NCI-H460 (cell line): ENCODE measurements at regions not wholly inside any gene's neighbourhood (a gene's known extent, or its start where the extent isn't known, plus 50 kb on each side); places are given as distances from the start of the nearest gene placed in this dataset.
A peak's percentile ranks its signal among the peaks of the same experiment; 100 is the strongest.

Experiments used
- DNase-seq: peaks from one replicate; pipeline ENCODE4 v3.0.0-alpha.2; 2016; ENCODE audit warnings: low read depth; ENCODE audit errors: extremely low read depth

GRCh38 chr12:69119770-69120169 is 119.6 kb upstream of the CPSF6 start:
- DNase-seq: no peak

GRCh38 chr12:69120354-69120753 is 119.0 kb upstream of the CPSF6 start:
- no peak for DNase-seq

GRCh38 chr12:69123311-69123710 is 116.1 kb upstream of the CPSF6 start:
- DNase-seq: no peak

- no peak for DNase-seq
Measured at GRCh38 chr12:69123919-69124638, 115.3 kb upstream of the CPSF6 start.

- no peak for DNase-seq
Measured at GRCh38 chr12:69129017-69129416, 110.4 kb upstream of the CPSF6 start.

GRCh38 chr12:69129564-69129963 is 109.8 kb upstream of the CPSF6 start:
- DNase-seq: no peak

GRCh38 chr12:69130064-69130463 is 109.3 kb upstream of the CPSF6 start:
- DNase-seq: no peak

- no peak for DNase-seq
Measured at GRCh38 chr12:69131077-69131476, 108.3 kb upstream of the CPSF6 start.

- no peak for DNase-seq
Measured at GRCh38 chr12:69136931-69137613, 102.3 kb upstream of the CPSF6 start.

- DNase-seq: no peak
Measured at GRCh38 chr12:69141074-69141473, 98.3 kb upstream of the CPSF6 start.

GRCh38 chr12:69149270-69149669 is 90.1 kb upstream of the CPSF6 start:
- DNase-seq: no peak

GRCh38 chr12:69150083-69150795 is 89.1 kb upstream of the CPSF6 start:
- DNase-seq: no peak

GRCh38 chr12:69150796-69151127 is 88.6 kb upstream of the CPSF6 start:
- DNase-seq: no peak

GRCh38 chr12:69151254-69151764 is 88.1 kb upstream of the CPSF6 start:
- no peak for DNase-seq

- peak; percentile 60 for DNase-seq
Measured at GRCh38 chr12:69154585-69155363, 84.6 kb upstream of the CPSF6 start.

GRCh38 chr12:69157023-69157655 is 82.2 kb upstream of the CPSF6 start:
- peak; percentile 70 for DNase-seq

- no peak for DNase-seq
Measured at GRCh38 chr12:69161829-69162228, 77.5 kb upstream of the CPSF6 start.

- DNase-seq: no peak
Measured at GRCh38 chr12:69163681-69164362, 75.5 kb upstream of the CPSF6 start.

- DNase-seq: no peak
Measured at GRCh38 chr12:69167648-69168165, 71.7 kb upstream of the CPSF6 start.

GRCh38 chr12:69168363-69168762 is 71.0 kb upstream of the CPSF6 start:
- DNase-seq: no peak
